Nucleus accumbens (tissue), 56 donors: ENCODE measurements at regions not wholly inside any gene's neighbourhood (a gene's known extent, or its start where the extent isn't known, plus 50 kb on each side); places are given as distances from the start of the nearest gene placed in this dataset.

Experiments used
- DNase-seq, 56 donors: peaks; one replicate each; lab custom pipeline; 2025; lab: John Stamatoyannopoulos, UW

- peak in 2 of 56 donors; percentile 55 to 62 for DNase-seq
Observed at GRCh38 chr20:57090590-57091560, 175.6 kb downstream of the BMP7 start.

DNA sequence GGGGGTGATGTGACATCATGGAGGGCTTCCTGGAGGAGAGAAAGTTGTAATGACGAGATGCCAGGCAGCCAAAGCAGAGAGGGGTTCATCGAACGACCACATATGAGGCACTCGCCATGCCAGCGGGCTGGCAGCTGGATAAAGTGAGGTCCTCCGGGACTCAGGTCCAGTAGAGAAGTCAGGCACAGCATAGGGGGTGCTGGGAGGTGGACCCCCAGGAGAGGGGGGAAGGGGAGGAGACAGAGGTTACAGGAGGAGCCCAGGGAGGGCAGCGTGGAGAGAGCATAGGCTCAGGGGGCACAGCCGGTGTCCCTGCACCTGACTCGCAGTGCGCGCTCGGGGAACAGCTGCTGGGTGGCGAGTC is 174.7 kb downstream of the BMP7 start:
- DNase-seq: peak in 1 of 56 donors; percentile 32

DNA sequence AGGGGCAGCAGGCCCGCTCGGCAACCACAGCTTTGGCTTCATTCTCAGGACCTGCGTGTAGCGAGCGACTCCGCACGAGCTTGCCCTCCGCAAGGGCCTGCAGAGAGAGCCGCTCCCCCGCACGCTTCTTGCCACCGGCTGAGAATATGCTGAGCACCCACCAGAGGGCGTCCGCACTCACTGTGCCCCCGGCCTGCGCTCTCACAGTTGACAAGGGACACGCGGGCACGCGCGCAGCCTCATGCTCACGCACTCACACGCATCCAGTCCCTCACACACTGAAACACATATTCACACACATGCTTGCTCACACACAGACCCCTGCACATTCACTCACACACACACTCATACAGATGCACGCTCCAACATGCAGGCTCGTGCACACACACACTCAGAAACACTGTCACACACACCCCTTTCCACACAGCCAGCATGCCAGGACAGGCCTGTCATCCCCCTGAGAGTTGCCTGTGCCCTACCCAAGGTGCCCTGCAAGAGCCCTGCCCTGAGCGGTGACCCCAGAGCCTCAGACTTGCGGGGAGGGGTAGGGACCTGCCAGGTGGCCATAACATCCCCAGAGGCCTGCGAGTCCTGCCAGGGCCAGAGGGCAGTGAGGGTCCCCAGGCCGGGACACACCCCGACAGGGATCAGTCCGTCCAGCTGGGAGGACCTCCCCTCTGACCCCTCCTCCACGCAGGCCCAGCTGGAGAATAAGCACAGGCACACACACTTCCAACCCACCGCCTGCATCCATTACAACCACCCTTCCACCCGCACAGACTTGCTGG is 174.1 kb downstream of the BMP7 start:
- peak in 52 of 56 donors; percentile 15 to 86 (median 60) for DNase-seq

GRCh38 chr20:57092900-57093530 is 173.4 kb downstream of the BMP7 start:
- DNase-seq: no peak

DNA sequence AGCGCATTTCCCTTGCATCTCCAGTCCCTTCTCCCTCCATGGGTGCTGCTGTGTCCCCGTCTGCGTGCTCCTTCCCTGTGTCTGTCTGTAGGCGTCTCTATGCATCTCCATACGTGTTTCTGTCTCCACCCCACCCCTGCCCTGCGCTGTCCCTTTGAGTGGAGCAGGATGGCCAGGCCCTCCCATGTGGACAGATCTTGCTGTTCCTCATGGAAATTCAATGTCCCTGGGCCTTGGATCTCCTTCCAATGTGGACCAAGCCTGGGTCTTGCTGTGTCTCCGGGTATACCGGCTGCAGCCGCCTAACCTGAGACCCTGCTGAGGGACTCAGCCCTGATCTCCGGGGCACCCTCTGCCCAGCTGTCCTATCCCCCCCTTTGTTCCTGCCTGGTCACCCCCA is 172.7 kb downstream of the BMP7 start:
- DNase-seq: no peak

DNA sequence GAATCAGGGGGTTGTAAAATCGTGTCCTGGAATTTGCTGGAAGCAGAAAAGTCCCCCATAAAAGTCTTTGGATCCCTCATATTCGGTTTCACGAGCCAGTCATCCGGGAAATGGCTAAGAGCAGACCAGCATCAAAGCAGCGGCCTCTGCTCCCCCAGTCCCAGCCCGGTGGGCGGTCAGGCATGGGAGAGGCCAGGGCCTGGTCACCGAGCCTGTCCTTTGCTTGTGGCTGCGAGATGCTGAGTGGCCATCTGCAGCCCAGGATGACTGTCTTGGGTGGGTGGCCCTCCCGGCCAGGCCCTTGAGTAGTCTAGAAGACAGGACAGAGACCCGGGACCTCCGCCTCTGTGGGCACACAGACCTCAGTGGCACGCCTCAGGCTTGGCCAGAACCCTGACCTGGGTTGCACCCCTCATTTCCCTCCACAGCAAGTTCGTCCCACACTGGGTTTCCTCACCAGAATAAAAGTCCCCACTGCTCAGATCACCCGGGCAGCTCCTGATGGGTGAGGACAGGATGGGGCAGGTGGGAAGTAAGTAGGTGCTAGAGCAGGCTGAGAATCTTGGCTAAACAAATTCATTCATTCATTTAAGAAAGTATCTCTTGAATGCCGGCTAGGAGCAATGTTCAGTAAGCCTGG is 172.1 kb downstream of the BMP7 start:
- no peak for DNase-seq

DNA sequence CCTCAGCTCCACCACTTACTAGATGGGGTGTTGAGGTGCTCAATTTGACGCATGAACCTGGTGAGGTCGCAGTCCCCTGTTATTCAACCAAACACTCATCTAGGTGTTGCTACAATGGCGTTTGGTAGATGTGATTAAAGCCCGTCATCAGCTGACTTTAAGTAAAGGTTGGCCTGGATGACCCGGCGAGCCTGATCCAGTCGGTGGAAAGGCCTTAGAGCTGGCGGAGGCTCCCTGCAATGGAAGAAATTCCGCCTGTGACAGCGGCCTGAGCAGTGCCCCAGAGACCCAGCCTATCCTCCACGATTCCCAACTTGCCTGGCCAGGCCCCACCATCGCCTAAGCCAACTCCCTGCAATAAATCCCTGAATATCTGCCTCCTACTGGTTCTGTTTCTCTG is 171.4 kb downstream of the BMP7 start:
- DNase-seq: no peak

GRCh38 chr20:57095426-57095825 is 171.0 kb downstream of the BMP7 start:
- DNase-seq: no peak

DNA sequence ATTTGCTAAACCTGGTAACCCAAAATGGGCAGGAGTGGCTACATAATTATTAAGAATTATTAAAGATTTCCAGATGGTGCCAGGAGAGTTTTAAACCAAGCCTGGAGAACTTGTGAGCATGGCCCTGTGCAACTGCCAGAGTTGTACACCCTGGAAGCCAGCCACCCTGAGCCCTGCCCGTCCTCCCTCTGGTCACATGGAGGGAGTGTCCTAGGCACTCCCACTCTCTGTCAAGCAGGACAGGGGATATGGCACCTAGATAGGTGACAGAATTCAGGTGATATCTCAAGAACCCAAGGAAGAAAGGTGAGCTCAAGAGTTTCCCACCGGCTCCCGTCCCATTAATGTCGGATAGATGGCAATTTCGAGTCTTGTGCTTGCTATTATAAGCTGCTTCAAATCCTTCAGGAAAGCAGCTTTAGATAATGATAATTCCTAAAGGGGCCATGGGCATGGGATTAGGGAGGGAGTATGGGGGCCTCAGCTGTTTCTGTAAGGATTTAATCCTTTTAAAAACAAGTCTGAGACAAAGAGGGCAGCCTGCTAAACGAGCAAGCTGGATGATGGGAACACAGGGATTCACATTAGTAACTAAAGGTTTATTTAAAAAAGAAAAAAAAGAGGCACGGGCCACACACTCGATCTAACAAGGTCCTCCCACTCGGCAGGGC is 169.1 kb downstream of the BMP7 start:
- DNase-seq: peak in 5 of 56 donors; percentile 5 to 39 (median 18)

DNA sequence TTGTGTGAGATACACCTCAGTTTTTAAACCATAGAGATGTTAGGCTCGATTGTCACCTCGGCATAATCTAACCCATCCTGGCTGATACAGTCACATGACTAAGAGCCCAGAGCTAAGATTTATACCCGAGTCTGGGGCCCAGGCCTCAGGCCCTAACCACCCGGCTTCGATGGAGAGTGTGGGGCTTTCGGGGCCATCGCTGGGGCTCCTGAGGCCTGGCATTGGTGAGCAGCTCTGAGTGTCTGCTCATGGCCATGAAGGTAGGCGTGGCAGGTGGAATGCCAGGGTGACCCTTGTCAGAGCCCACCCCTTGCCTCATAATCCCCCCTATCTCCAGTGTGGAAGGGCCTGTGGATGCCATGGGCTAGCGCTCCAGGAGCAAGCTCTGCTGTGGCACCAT is 164.3 kb downstream of the BMP7 start:
- DNase-seq: no peak

- peak in 1 of 56 donors; percentile 46 for DNase-seq
Observed at GRCh38 chr20:57102566-57102965, 163.9 kb downstream of the BMP7 start.

GRCh38 chr20:57103146-57103800 is 163.2 kb downstream of the BMP7 start:
- DNase-seq: peak in 50 of 56 donors; percentile 9 to 86 (median 66)

GRCh38 chr20:57104113-57104512 is 162.3 kb downstream of the BMP7 start:
- DNase-seq: peak in 1 of 56 donors; percentile 42

DNA sequence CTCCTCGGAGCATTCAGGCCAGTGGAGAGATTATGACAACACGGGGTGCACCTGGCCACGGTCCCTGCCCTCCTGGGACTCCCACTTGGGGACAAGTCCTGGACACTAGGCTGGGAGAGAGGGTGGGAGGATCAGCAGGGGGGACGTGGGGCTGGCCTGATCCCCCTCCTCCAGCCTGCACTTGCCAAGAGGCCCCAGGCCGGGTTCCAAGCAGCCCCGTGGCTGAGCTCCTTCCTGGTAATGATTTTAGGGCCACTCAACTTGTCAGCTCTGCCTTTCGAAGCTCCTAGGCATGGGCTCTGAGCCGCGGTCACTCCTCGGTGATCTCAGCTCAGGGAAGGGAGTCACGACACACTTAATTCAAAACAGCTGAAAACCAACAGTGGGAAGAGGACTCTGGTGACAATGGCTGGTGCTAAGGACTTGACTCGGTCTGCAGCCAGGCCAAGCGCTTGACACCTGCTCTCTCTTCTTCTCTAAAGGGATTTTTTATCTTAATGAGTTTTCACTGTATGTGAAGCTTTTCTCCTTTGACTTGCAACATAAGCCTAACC is 161.7 kb downstream of the BMP7 start:
- peak in 17 of 56 donors; percentile 6 to 57 (median 19) for DNase-seq

GRCh38 chr20:57106030-57106682 is 160.3 kb downstream of the BMP7 start:
- DNase-seq: no peak

DNA sequence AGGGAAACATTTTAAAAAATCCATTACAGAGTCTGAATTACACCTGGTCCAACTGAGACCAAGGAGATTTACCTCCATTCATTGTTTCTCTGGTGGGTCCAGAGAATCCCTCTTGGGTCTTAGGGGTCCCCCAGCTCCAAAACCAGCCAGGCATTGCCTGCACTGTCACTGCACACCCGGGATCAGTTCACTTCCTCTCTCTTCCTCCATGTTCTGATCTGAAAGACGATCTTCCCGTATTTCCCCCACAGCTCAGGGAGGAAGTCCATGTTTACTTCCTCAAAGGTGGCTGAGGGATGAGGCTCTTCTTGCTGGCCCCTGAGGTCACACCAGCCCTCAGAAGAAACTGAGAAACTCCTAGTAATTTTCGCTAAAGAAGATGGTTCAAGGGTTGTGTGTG is 159.7 kb downstream of the BMP7 start:
- DNase-seq: no peak

GRCh38 chr20:57107208-57107607 is 159.2 kb downstream of the BMP7 start:
- DNase-seq: no peak

GRCh38 chr20:57108218-57108617 is 158.2 kb downstream of the BMP7 start:
- no peak for DNase-seq
